ENCODE measurements at regions not wholly inside any gene's neighbourhood (a gene's known extent, or its start where the extent isn't known, plus 50 kb on each side); places are given as distances from the start of the nearest gene placed in this dataset.

DNA sequence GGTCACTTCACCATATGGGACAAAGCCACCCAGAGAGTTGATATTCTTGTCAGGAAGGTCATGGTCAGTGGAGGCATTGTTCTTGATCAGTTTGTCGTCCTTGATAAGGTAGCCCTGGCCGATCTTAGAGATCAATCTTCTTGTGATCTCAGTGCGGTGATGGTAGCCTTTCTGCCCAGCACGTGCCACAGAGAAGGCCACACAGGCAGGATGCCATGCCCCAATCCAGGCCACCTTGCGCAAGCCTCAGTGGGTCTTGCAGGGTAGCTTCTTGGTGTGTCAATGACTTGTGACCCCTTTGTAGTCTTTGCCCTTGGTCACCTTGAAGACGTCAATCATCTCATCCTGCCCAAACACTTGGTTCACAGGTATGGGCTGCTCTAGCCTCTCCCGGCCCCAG, 143.9 kb upstream of the ASB18 start:
- DNase-seq (ENCODE audit: low read depth): no peak

DNA sequence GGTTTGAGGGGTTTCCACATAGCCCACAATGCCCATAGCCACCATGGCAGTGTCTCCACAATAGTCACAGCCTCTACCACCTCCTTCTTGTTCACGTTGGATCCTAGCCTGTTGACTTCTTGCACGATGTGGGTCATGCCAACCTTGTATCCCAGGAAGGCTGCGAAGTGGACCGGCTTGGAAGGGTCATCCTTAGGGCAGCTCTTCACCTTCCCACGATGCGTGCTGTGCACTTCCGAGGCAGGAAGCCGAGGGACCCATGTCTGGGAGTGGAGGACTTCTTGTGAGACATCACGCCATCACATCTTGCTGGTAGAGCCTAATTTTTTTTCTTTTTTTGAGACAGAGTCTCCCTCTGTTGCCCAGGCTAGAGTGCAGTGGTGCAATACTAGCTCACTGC, 144.6 kb upstream of the ASB18 start:
- TF ChIP-seq, protein P1, sequence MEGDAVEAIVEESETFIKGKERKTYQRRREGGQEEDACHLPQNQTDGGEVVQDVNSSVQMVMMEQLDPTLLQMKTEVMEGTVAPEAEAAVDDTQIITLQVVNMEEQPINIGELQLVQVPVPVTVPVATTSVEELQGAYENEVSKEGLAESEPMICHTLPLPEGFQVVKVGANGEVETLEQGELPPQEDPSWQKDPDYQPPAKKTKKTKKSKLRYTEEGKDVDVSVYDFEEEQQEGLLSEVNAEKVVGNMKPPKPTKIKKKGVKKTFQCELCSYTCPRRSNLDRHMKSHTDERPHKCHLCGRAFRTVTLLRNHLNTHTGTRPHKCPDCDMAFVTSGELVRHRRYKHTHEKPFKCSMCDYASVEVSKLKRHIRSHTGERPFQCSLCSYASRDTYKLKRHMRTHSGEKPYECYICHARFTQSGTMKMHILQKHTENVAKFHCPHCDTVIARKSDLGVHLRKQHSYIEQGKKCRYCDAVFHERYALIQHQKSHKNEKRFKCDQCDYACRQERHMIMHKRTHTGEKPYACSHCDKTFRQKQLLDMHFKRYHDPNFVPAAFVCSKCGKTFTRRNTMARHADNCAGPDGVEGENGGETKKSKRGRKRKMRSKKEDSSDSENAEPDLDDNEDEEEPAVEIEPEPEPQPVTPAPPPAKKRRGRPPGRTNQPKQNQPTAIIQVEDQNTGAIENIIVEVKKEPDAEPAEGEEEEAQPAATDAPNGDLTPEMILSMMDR (conservative IDR thresholded peaks at IDR 0.05; ENCODE audit: low read depth, low read length): no peak
- no peak for DNase-seq (ENCODE audit: low read depth)

More for the DNA sequence above, 143.9 kb upstream of the ASB18 start:
- TF ChIP-seq, protein P1 (conservative IDR thresholded peaks at IDR 0.05; ENCODE audit: low read depth, low read length): no peak
- no peak overlapping the region for H3K4me3 ChIP-seq (ENCODE audit: low read depth, low read length)

DNA sequence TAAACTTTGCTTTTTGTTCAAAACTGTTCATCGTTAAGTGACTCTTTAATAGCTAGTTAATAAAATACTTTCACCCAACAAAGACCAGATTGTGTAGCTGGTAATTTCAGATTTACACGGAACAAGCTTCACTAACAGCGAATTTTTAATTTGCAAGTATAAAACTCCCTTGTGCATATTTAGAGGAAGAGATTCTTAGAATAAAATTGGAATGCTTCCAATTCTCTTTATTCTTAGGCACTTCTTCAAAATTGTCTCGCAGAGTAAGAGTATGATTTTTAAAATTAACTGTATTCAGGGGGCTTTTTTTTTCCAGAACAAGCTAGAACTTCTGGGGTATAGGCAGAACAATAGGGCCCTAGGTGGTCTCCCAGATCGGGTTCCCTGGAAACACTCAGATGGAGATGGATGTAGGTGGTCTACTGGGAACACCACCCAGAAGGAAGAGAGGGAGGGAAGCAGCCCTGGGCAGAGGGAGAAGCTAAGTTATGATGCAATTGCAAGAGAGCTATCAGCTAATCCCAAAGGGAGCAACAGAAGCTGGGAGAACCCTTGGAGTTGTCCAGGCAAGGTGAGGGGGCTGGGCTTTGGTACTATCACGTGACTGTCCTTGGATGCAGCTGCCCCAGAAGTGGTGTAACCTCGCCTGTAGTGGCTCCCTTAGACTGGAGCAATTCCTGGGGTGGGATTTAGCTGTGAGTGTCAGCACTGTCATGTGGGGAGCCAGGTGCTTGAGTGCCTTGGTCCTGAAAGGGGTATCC, 151.7 kb upstream of the ASB18 start:
- TF ChIP-seq, protein P1 (conservative IDR thresholded peaks at IDR 0.05; ENCODE audit: low read depth, low read length): no peak
- DNase-seq (ENCODE audit: low read depth): no peak
- H3K4me3 ChIP-seq (ENCODE audit: low read depth, low read length): no peak overlapping the region

More for the DNA sequence above, 144.6 kb upstream of the ASB18 start:
- H3K4me3 ChIP-seq (ENCODE audit: low read depth, low read length): no peak overlapping the region

DNA sequence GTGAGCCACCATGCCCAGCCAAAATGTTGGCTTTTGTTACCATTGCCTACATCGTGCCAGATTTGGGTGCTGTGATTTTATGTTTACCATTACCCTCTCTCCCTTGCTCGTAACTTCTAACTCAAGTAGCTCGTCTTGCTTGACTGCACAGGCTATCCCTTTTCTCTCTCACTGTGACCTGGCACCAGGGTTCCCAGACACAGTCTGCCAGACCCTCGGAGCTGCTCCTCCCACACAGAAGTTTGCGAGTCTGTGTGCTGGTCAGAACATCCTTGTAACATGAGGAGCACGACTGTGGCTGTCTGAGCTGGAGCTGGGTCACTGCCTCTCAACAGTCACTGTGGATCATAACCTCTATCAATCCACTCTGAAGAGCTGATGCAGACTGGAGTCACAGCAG, 152.5 kb upstream of the ACKR3 start:
- H3K4me3 ChIP-seq (ENCODE audit: low read depth, low read length): no peak overlapping the region
- DNase-seq (ENCODE audit: low read depth): no peak

DNA sequence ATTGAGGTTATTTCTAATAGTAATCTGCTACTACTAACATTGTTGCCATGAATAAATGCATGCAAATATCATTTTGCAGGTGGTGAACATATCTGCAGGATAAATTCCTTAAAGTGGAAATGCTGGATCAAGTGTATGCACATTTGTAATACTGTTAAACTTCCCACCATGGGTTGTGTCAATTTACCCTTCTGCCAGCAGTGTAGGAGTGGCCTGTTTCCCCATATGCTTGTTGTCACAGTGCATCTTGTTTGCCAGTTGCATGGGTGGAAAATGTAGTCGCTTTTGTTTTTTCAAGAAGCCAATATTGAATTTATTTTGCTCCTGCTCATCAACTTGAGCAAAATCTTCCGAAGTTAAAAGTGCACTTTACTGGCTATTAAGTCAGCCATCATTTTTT, 139.0 kb upstream of the ACKR3 start:
- TF ChIP-seq, protein P1 (conservative IDR thresholded peaks at IDR 0.05; ENCODE audit: low read depth, low read length): no peak
- no peak for DNase-seq (ENCODE audit: low read depth)
- H3K4me3 ChIP-seq (ENCODE audit: low read depth, low read length): no peak overlapping the region

More for the DNA sequence above, 152.5 kb upstream of the ACKR3 start:
- TF ChIP-seq, protein P1 (conservative IDR thresholded peaks at IDR 0.05; ENCODE audit: low read depth, low read length): no peak

DNA sequence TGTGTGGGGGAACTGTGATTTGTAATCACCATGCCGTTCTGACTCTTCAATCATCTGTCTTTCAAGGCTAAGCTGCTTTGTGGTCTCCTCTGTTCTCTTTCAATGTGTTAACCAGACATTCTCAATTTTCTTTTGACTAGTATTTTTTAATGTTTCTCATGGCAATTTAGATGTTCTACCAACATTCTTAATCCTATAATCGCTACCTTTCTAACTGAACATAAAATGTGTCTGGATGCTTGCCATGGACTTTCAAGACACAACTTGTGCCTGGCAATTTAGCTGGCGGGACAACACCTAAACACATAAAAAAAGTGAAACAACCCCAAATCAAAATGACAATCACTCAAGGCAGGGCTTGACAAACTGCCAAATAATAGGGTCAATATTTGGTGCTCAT, 135.0 kb upstream of the ACKR3 start:
- H3K4me3 ChIP-seq (ENCODE audit: low read depth, low read length): no peak overlapping the region
- TF ChIP-seq, protein P1 (conservative IDR thresholded peaks at IDR 0.05; ENCODE audit: low read depth, low read length): no peak
- no peak for DNase-seq (ENCODE audit: low read depth)

Measured in epithelial cell of proximal tubule (primary cell).